ENCODE measurements at regions not wholly inside any gene's neighbourhood (a gene's known extent, or its start where the extent isn't known, plus 50 kb on each side); places are given as distances from the start of the nearest gene placed in this dataset.
"Not testable (repeated sequence)": the region's sequence is repeated elsewhere in the genome, so short reads cannot be mapped to it uniquely, and the experiment has no call there.

GRCh38 chr10:33100781-33101391 is 142.9 kb upstream of the ITGB1 start:
- no peak for DNase-seq

GRCh38 chr10:33099748-33100147 is 141.7 kb upstream of the ITGB1 start:
- no peak for DNase-seq

- no peak for DNase-seq
Observed at GRCh38 chr10:33098951-33099663, 141.1 kb upstream of the ITGB1 start.

- DNase-seq, result no peak
Observed at GRCh38 chr10:33095867-33096815, 138.1 kb upstream of the ITGB1 start.

GRCh38 chr10:33094263-33095051 is 136.4 kb upstream of the ITGB1 start:
- no peak for DNase-seq

- no peak for DNase-seq
Observed at GRCh38 chr10:33093362-33093761, 135.3 kb upstream of the ITGB1 start.

GRCh38 chr10:33092596-33092995 is 134.6 kb upstream of the ITGB1 start:
- DNase-seq, result no peak

- no peak for DNase-seq
Observed at GRCh38 chr10:33091201-33091600, 133.2 kb upstream of the ITGB1 start.

GRCh38 chr10:33088990-33089389 is 131.0 kb upstream of the ITGB1 start:
- no peak for DNase-seq

- DNase-seq, result no peak
Observed at GRCh38 chr10:33087922-33088321, 129.9 kb upstream of the ITGB1 start.

GRCh38 chr10:33087152-33087551 is 129.1 kb upstream of the ITGB1 start:
- no peak for DNase-seq

GRCh38 chr10:33086100-33086499 is 128.1 kb upstream of the ITGB1 start:
- no peak for DNase-seq

GRCh38 chr10:33085313-33085833 is 127.3 kb upstream of the ITGB1 start:
- DNase-seq, result no peak

GRCh38 chr10:33084453-33084852 is 126.4 kb upstream of the ITGB1 start:
- DNase-seq, result no peak

GRCh38 chr10:33082373-33082895 is 124.4 kb upstream of the ITGB1 start:
- DNase-seq, result no peak

- DNase-seq, result not testable (repeated sequence)
Observed at GRCh38 chr10:33080467-33080866, 122.4 kb upstream of the ITGB1 start.

- no peak for DNase-seq
Observed at GRCh38 chr10:33074443-33074842, 116.4 kb upstream of the ITGB1 start.

- DNase-seq, result no peak
Observed at GRCh38 chr10:33073641-33074415, 115.8 kb upstream of the ITGB1 start.

GRCh38 chr10:33071857-33072256 is 113.8 kb upstream of the ITGB1 start:
- DNase-seq, result no peak

GRCh38 chr10:33070101-33070500 is 112.1 kb upstream of the ITGB1 start:
- DNase-seq, result no peak

GRCh38 chr10:33067917-33068316 is 109.9 kb upstream of the ITGB1 start:
- no peak for DNase-seq
